Coronary artery (tissue), 2 donors: ENCODE measurements at regions not wholly inside any gene's neighbourhood (a gene's known extent, or its start where the extent isn't known, plus 50 kb on each side); places are given as distances from the start of the nearest gene placed in this dataset.

ENCODE experiments used
- DNase-seq: peaks from one replicate; pipeline ENCODE4 v3.0.0-alpha.2; 2017; ENCODE audit warnings: low spot score
- H3K27ac ChIP-seq, 2 donors: fragments of 200-600 bp; sonication (generic); one replicate each; pipeline ENCODE4 v1.5.1; 2016 to 2019
- H3K4me3 ChIP-seq: fragments of 200-600 bp; sonication (generic); 2 replicates; pipeline ENCODE4 v1.5.1; 2016; ENCODE audit warnings: mild to moderate bottlenecking, moderate library complexity
- CTCF ChIP-seq: fragments of 200-600 bp; sonication (generic); IDR thresholded peaks from one replicate; pipeline ENCODE4 v1.5.1; 2019; ENCODE audit warnings: antibody characterized with exemption

- H3K27ac ChIP-seq, result no peak overlapping the region
- H3K4me3 ChIP-seq, result no peak overlapping the region
- no peak for TF ChIP-seq CTCF
- no peak for DNase-seq
Measured at GRCh38 chr4:177673985-177674489, 231.8 kb upstream of the AGA start.

DNA sequence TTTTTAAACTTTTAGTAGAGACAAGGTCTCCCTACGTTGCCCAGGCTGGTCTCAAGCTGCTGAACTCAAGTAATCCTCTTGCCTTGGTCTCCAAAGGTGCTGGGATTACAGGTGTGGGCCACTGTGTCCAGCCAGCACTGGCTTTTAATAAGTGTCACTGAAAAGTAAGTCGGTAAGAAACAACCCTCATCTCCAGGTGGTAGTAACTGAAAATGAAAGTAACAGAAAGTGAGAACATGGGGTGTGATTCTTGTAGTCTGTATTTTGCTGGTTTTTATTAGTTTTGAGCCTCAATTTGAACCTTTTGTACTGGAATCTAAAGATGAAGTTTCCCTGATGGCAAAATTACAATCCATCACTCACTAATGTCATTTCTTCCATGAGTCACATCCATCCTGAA is 238.1 kb upstream of the AGA start:
- no peak for TF ChIP-seq CTCF
- Histone ChIP-seq H3K27ac (no peak overlapping the region), H3K4me3 (no peak overlapping the region)
- no peak for DNase-seq

- DNase-seq, result no peak
- Histone ChIP-seq H3K4me3 (no peak overlapping the region), H3K27ac (no peak overlapping the region)
- TF ChIP-seq CTCF, result no peak
Measured at GRCh38 chr4:177681902-177682301, 239.7 kb upstream of the AGA start.

DNA sequence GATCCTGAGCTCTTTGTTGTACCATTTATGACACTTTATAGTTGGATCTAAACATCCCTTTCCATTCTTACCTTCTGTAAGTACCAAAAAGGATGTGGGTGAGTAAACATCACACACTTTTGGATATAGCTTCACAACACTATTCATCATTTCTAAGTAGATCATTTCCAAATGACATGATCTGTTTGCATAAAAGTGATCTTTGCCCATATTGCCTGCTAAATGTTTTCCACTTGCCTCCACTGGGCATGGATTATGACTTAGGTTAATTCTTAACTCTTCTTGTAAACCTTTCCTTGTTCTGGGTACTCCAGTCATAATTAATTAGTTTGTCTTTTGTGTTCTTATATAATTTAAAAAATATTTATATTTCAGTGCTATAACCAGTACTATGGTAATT is 244.9 kb upstream of the AGA start:
- no peak for DNase-seq
- Histone ChIP-seq H3K27ac (no peak overlapping the region), H3K4me3 (no peak overlapping the region)
- no peak for TF ChIP-seq CTCF

DNA sequence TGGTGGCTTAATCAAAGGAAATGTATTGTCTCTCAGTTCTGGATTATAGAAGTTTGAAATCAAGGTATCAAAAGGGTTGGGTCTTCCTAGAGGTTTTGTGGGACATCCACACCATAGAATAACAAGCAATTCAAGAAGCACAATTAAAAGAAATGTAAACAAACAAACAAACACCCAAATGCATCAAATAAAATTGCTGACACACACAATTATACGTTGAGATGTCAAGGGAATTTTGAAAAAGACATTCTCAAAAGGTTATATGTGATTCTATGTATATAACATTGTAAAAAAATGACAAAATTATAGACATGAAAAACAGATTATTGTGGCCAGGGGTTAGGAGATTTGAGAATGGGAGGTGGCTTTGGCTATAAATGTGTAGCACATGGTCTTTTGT is 250.7 kb upstream of the AGA start:
- Histone ChIP-seq H3K4me3 (no peak overlapping the region), H3K27ac (no peak overlapping the region)
- DNase-seq, result no peak
- TF ChIP-seq CTCF, result no peak

DNA sequence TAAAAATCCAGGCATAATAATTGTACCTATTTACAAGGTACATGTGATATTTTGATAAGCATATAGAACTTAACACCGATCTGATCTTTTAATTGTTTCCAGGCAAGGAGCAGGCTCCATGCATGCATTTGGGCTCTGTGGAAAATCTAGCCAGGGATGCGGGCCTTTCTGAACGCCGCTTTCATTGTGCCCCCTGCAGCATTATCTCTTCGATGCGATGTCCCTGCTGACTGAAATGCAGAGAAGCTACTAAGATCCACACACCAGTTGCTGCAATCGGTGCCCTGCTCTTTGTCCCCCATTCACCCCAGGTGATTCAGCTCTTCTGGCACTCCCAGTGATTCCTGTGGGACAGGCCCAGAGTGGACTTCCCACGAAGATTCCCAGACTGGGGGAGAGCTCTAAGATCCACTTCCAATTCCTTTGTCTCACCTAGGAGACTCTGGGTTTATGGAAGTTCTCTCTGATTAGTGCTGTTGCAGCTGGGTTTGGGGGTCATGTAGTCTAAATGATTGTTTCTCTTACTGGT is 254.3 kb upstream of the AGA start:
- H3K27ac ChIP-seq, result no peak overlapping the region
- no peak for DNase-seq
- TF ChIP-seq CTCF, result no peak
- no peak overlapping the region for H3K4me3 ChIP-seq

GRCh38 chr4:177699365-177700213 is 257.4 kb upstream of the AGA start:
- Histone ChIP-seq H3K27ac (no peak overlapping the region), H3K4me3 (no peak overlapping the region)
- no peak for TF ChIP-seq CTCF
- no peak for DNase-seq
